BLaER1 (cell line): ENCODE measurements at regions not wholly inside any gene's neighbourhood (a gene's known extent, or its start where the extent isn't known, plus 50 kb on each side); places are given as distances from the start of the nearest gene placed in this dataset.

Experiments
- H3K27ac ChIP-seq: shearing (Covaris generic); formaldehyde crosslinking; 2 replicates; pipeline ENCODE4 v1.8.1; 2022
- H3K27me3 ChIP-seq: shearing (Covaris generic); formaldehyde crosslinking; 2 replicates; pipeline ENCODE4 v1.8.1; 2022
- H3K36me3 ChIP-seq: shearing (Covaris generic); formaldehyde crosslinking; 2 replicates; pipeline ENCODE4 v1.8.1; 2022
- H3K4me1 ChIP-seq: shearing (Covaris generic); formaldehyde crosslinking; 2 replicates; pipeline ENCODE4 v1.8.1; 2022
- H3K4me2 ChIP-seq: shearing (Covaris generic); formaldehyde crosslinking; 2 replicates; pipeline ENCODE4 v1.8.1; 2022
- H3K4me3 ChIP-seq: shearing (Covaris generic); formaldehyde crosslinking; 2 replicates; pipeline ENCODE4 v1.8.1; 2022
- H3K9ac ChIP-seq: shearing (Covaris generic); formaldehyde crosslinking; 2 replicates; pipeline ENCODE4 v1.8.1; 2022
- H3K9me3 ChIP-seq: shearing (Covaris generic); formaldehyde crosslinking; 2 replicates; pipeline ENCODE4 v1.8.1; 2022
- H4K20me1 ChIP-seq: shearing (Covaris generic); formaldehyde crosslinking; 2 replicates; pipeline ENCODE4 v1.8.1; 2022
- Cebpa-rat ChIP-seq: shearing (Covaris generic); IDR thresholded peaks from 2 replicates; pipeline ENCODE4 v1.8.1; 2022

- H3K9ac ChIP-seq, result no peak overlapping the region
- H3K9me3 ChIP-seq, result no peaks in the 10 kb centered on the region
- no peak for TF ChIP-seq Cebpa-rat
- no peak overlapping the region for H3K4me2 ChIP-seq
- H3K4me1 ChIP-seq, result no peaks in the 10 kb centered on the region
- H3K4me3 ChIP-seq, result no peak overlapping the region
- no peaks in the 10 kb centered on the region for H3K27me3 ChIP-seq
- H4K20me1 ChIP-seq, result no peaks in the 10 kb centered on the region
- no peaks in the 10 kb centered on the region for H3K36me3 ChIP-seq
- no peak overlapping the region for H3K27ac ChIP-seq
Measured at GRCh38 chr1:199550199-199551065, 477.1 kb upstream of the NR5A2 start.

- no peaks in the 10 kb centered on the region for H3K36me3 ChIP-seq
- no peaks in the 10 kb centered on the region for H3K27me3 ChIP-seq
- H4K20me1 ChIP-seq, result no peaks in the 10 kb centered on the region
- no peak overlapping the region for H3K27ac ChIP-seq
- H3K9me3 ChIP-seq, result no peaks in the 10 kb centered on the region
- H3K4me3 ChIP-seq, result no peak overlapping the region
- no peak overlapping the region for H3K9ac ChIP-seq
- no peak overlapping the region for H3K4me2 ChIP-seq
- no peaks in the 10 kb centered on the region for H3K4me1 ChIP-seq
- TF ChIP-seq Cebpa-rat, result no peak
Measured at GRCh38 chr1:199551967-199552565, 475.4 kb upstream of the NR5A2 start.

GRCh38 chr1:199553104-199553503 is 474.4 kb upstream of the NR5A2 start:
- Histone ChIP-seq H3K4me1 (no peaks in the 10 kb centered on the region), H3K27ac (no peak overlapping the region)

GRCh38 chr1:199561334-199561733 is 466.2 kb upstream of the NR5A2 start:
- Histone ChIP-seq H3K4me1 (no peaks in the 10 kb centered on the region), H3K4me2 (no peak overlapping the region), H3K27ac (no peak overlapping the region), H3K9me3 (no peaks in the 10 kb centered on the region), H3K36me3 (no peaks in the 10 kb centered on the region), H3K4me3 (no peak overlapping the region), H3K27me3 (no peaks in the 10 kb centered on the region), H3K9ac (no peak overlapping the region), H4K20me1 (no peaks in the 10 kb centered on the region)
- no peak for TF ChIP-seq Cebpa-rat

More at GRCh38 chr1:199553104-199553503, 474.4 kb upstream of the NR5A2 start:
- Histone ChIP-seq H3K36me3 (no peaks in the 10 kb centered on the region), H3K4me2 (no peak overlapping the region), H3K9me3 (no peaks in the 10 kb centered on the region), H3K4me3 (no peak overlapping the region), H4K20me1 (no peaks in the 10 kb centered on the region), H3K27me3 (no peaks in the 10 kb centered on the region), H3K9ac (no peak overlapping the region)
- TF ChIP-seq Cebpa-rat, result no peak

- H3K27me3 ChIP-seq, result no peaks in the 10 kb centered on the region
- no peaks in the 10 kb centered on the region for H4K20me1 ChIP-seq
- no peaks in the 10 kb centered on the region for H3K36me3 ChIP-seq
Measured at GRCh38 chr1:199573047-199573446, 454.5 kb upstream of the NR5A2 start.

GRCh38 chr1:199574950-199575349 is 452.6 kb upstream of the NR5A2 start:
- no peak overlapping the region for H3K27ac ChIP-seq
- H3K9ac ChIP-seq, result no peak overlapping the region

More at GRCh38 chr1:199573047-199573446, 454.5 kb upstream of the NR5A2 start:
- H3K4me2 ChIP-seq, result peak overlapping the region; percentile 21
- no peak overlapping the region for H3K27ac ChIP-seq
- peaks cover 27% of the 10 kb centered on the region for H3K4me1 ChIP-seq
- H3K4me3 ChIP-seq, result no peak overlapping the region
- no peaks in the 10 kb centered on the region for H3K9me3 ChIP-seq
- H3K9ac ChIP-seq, result no peak overlapping the region
- no peak for TF ChIP-seq Cebpa-rat

GRCh38 chr1:199580300-199580699 is 447.2 kb upstream of the NR5A2 start:
- no peaks in the 10 kb centered on the region for H3K36me3 ChIP-seq
- no peak overlapping the region for H3K4me3 ChIP-seq
- TF ChIP-seq Cebpa-rat, result no peak
- no peaks in the 10 kb centered on the region for H3K9me3 ChIP-seq
- H3K4me1 ChIP-seq, result no peaks in the 10 kb centered on the region
- H3K27me3 ChIP-seq, result no peaks in the 10 kb centered on the region
- no peak overlapping the region for H3K9ac ChIP-seq
- H4K20me1 ChIP-seq, result no peaks in the 10 kb centered on the region
- no peak overlapping the region for H3K27ac ChIP-seq
- no peak overlapping the region for H3K4me2 ChIP-seq

More at GRCh38 chr1:199574950-199575349, 452.6 kb upstream of the NR5A2 start:
- Histone ChIP-seq H3K9me3 (no peaks in the 10 kb centered on the region), H3K27me3 (no peaks in the 10 kb centered on the region), H3K4me3 (no peak overlapping the region), H3K36me3 (no peaks in the 10 kb centered on the region), H4K20me1 (no peaks in the 10 kb centered on the region), H3K4me2 (no peak overlapping the region), H3K4me1 (peaks cover 20% of the 10 kb centered on the region)
- TF ChIP-seq Cebpa-rat, result no peak

GRCh38 chr1:199585392-199585791 is 442.1 kb upstream of the NR5A2 start:
- H3K9me3 ChIP-seq, result no peaks in the 10 kb centered on the region
- no peaks in the 10 kb centered on the region for H3K27me3 ChIP-seq
- no peaks in the 10 kb centered on the region for H3K36me3 ChIP-seq
- H3K9ac ChIP-seq, result no peak overlapping the region
- no peaks in the 10 kb centered on the region for H4K20me1 ChIP-seq
- H3K4me1 ChIP-seq, result peaks cover 1% of the 10 kb centered on the region; the same call in 1 of the 2 replicates
- H3K4me3 ChIP-seq, result no peak overlapping the region
- no peak for TF ChIP-seq Cebpa-rat
- no peak overlapping the region for H3K4me2 ChIP-seq
- H3K27ac ChIP-seq, result no peak overlapping the region

GRCh38 chr1:199590708-199591107 is 436.8 kb upstream of the NR5A2 start:
- H3K27me3 ChIP-seq, result no peaks in the 10 kb centered on the region

GRCh38 chr1:199591468-199591867 is 436.0 kb upstream of the NR5A2 start:
- H3K27ac ChIP-seq, result no peak overlapping the region
- no peaks in the 10 kb centered on the region for H3K27me3 ChIP-seq
- H3K4me1 ChIP-seq, result peaks cover 6% of the 10 kb centered on the region; the same call in 1 of the 2 replicates
- no peaks in the 10 kb centered on the region for H3K36me3 ChIP-seq
- H4K20me1 ChIP-seq, result no peaks in the 10 kb centered on the region
- no peak overlapping the region for H3K4me3 ChIP-seq
- no peak overlapping the region for H3K9ac ChIP-seq
- no peak for TF ChIP-seq Cebpa-rat
- H3K9me3 ChIP-seq, result no peaks in the 10 kb centered on the region
- no peak overlapping the region for H3K4me2 ChIP-seq

More at GRCh38 chr1:199590708-199591107, 436.8 kb upstream of the NR5A2 start:
- H4K20me1 ChIP-seq, result no peaks in the 10 kb centered on the region
- no peak for TF ChIP-seq Cebpa-rat
- no peak overlapping the region for H3K27ac ChIP-seq
- peak overlapping the region; percentile 4; the same call in 1 of the 2 replicates for H3K4me2 ChIP-seq
- H3K9me3 ChIP-seq, result no peaks in the 10 kb centered on the region
- H3K4me1 ChIP-seq, result peaks cover 6% of the 10 kb centered on the region; the same call in 1 of the 2 replicates
- H3K9ac ChIP-seq, result no peak overlapping the region
- no peaks in the 10 kb centered on the region for H3K36me3 ChIP-seq
- H3K4me3 ChIP-seq, result no peak overlapping the region
